SU-DHL-6 (cell line): ENCODE measurements at regions not wholly inside any gene's neighbourhood (a gene's known extent, or its start where the extent isn't known, plus 50 kb on each side); places are given as distances from the start of the nearest gene placed in this dataset.

Source experiments
- H2AFZ ChIP-seq: fragments of 200-600 bp; sonication (generic); 2 replicates; pipeline ENCODE4 v1.6.1; 2014; ENCODE audit warnings: low read depth, mild to moderate bottlenecking, moderate library complexity, mixed read lengths, antibody characterized with exemption, low read length; ENCODE audit not compliant: severe bottlenecking
- H3F3A ChIP-seq: fragments of 200-600 bp; shearing (Covaris generic); 2 replicates; pipeline ENCODE4 v1.6.0; 2016; ENCODE audit warnings: antibody characterized with exemption, mild to moderate bottlenecking; ENCODE audit not compliant: insufficient read depth
- H3K27ac ChIP-seq: fragments of 200-600 bp; sonication (generic); 2 replicates; pipeline ENCODE4 v1.5.1; 2016; ENCODE audit warnings: low read depth, mild to moderate bottlenecking, low read length, moderate library complexity, mixed read lengths
- H3K27me3 ChIP-seq: fragments of 200-600 bp; sonication (generic), shearing (Covaris generic); 2 replicates; pipeline ENCODE4 v1.6.0; 2014; ENCODE audit warnings: mild to moderate bottlenecking, low read length
- H3K36me3 ChIP-seq: fragments of 200-600 bp; sonication (generic); 2 replicates; pipeline ENCODE4 v1.6.1; 2014; ENCODE audit warnings: mild to moderate bottlenecking, low read length, mixed read lengths
- H3K4me2 ChIP-seq: fragments of 300-600, 200-600 bp; shearing (Covaris generic), sonication (generic); 2 replicates; pipeline ENCODE4 v1.6.0; 2014; ENCODE audit warnings: low read length, low read depth, mild to moderate bottlenecking; ENCODE audit not compliant: poor library complexity, severe bottlenecking
- H3K4me3 ChIP-seq: fragments of 200-600 bp; sonication (generic); 2 replicates; pipeline ENCODE4 v1.5.1; 2014; ENCODE audit warnings: antibody characterized with exemption, low read length, mild to moderate bottlenecking, mixed read lengths; ENCODE audit not compliant: insufficient read depth, poor library complexity, severe bottlenecking
- H3K79me2 ChIP-seq: fragments of 200-600 bp; sonication (generic); 2 replicates; pipeline ENCODE4 v1.6.1; 2014; ENCODE audit warnings: mild to moderate bottlenecking, low read length, moderate library complexity; ENCODE audit not compliant: insufficient read depth
- H3K9ac ChIP-seq: fragments of 200-600 bp; sonication (generic); 2 replicates; pipeline ENCODE4 v1.7.0; 2014; ENCODE audit warnings: mild to moderate bottlenecking, low read length
- H3K9me2 ChIP-seq: fragments of 200-600 bp; sonication (generic); replicated peaks from 2 replicates; pipeline ENCODE4 v1.6.1; 2014; ENCODE audit warnings: low read length; ENCODE audit not compliant: insufficient read depth
- H3K9me3 ChIP-seq: fragments of 200-600 bp; sonication (generic); 2 replicates; pipeline ENCODE4 v1.6.1; 2014; ENCODE audit warnings: low read length, mixed read lengths; ENCODE audit not compliant: insufficient read depth
- H4K20me1 ChIP-seq: fragments of 200-600 bp; sonication (generic); 2 replicates; pipeline ENCODE4 v1.6.1; 2014; ENCODE audit warnings: low read depth, mild to moderate bottlenecking, antibody characterized with exemption, low read length, moderate library complexity, mixed read lengths
- CTCF ChIP-seq: fragments of 200-600 bp; sonication (generic); IDR thresholded peaks from one replicate; pipeline ENCODE4 v1.5.1; 2017; ENCODE audit warnings: antibody characterized with exemption, mild to moderate bottlenecking, low read length, moderate library complexity; ENCODE audit not compliant: insufficient read depth, poor library complexity, severe bottlenecking
- EZH2phosphoT487 ChIP-seq: fragments of 200-600 bp; sonication (generic), shearing (Covaris generic); conservative IDR thresholded peaks from 2 replicates; pipeline ENCODE4 v1.6.1; 2018; ENCODE audit warnings: mild to moderate bottlenecking, antibody characterized with exemption, low read length, moderate library complexity, mixed read lengths

GRCh38 chr6:134730013-134730412 lies 219.9 kb downstream of the ALDH8A1 start:
- Histone ChIP-seq H3F3A (no peaks in the 10 kb centered on the region), H3K4me2 (no peak overlapping the region), H3K27ac (no peak overlapping the region), H3K27me3 (0 out of 2 replicates have a peak, but pooled peaks cover 5% of the 10 kb centered on the region), H3K9ac (no peak overlapping the region), H3K4me3 (no peak overlapping the region), H3K9me3 (no peaks in the 10 kb centered on the region), H2AFZ (no peak overlapping the region), H3K9me2 (no peaks in the 10 kb centered on the region), H3K36me3 (no peaks in the 10 kb centered on the region), H4K20me1 (no peaks in the 10 kb centered on the region), H3K79me2 (no peaks in the 10 kb centered on the region)
- no peak for TF ChIP-seq EZH2phosphoT487
- no peak for TF ChIP-seq CTCF

GRCh38 chr6:134729561-134729960 lies 220.3 kb downstream of the ALDH8A1 start:
- Histone ChIP-seq H2AFZ (no peak overlapping the region), H3K9me3 (no peaks in the 10 kb centered on the region), H3K36me3 (no peaks in the 10 kb centered on the region), H3K9ac (no peak overlapping the region), H3F3A (no peaks in the 10 kb centered on the region), H3K4me2 (no peak overlapping the region), H3K4me3 (no peak overlapping the region), H4K20me1 (no peaks in the 10 kb centered on the region), H3K79me2 (no peaks in the 10 kb centered on the region), H3K9me2 (no peaks in the 10 kb centered on the region), H3K27ac (no peak overlapping the region), H3K27me3 (0 out of 2 replicates have a peak, but pooled peaks cover 5% of the 10 kb centered on the region)
- TF ChIP-seq EZH2phosphoT487, result no peak
- no peak for TF ChIP-seq CTCF

GRCh38 chr6:134727081-134727480 lies 222.8 kb downstream of the ALDH8A1 start:
- Histone ChIP-seq H3K4me3 (no peak overlapping the region), H4K20me1 (no peaks in the 10 kb centered on the region), H2AFZ (no peak overlapping the region), H3K79me2 (no peaks in the 10 kb centered on the region), H3K27me3 (0 out of 2 replicates have a peak, but pooled peaks cover 5% of the 10 kb centered on the region), H3K27ac (no peak overlapping the region), H3K36me3 (no peaks in the 10 kb centered on the region), H3K9me3 (no peaks in the 10 kb centered on the region), H3K4me2 (no peak overlapping the region), H3F3A (no peaks in the 10 kb centered on the region), H3K9ac (no peak overlapping the region), H3K9me2 (no peaks in the 10 kb centered on the region)
- TF ChIP-seq EZH2phosphoT487 (no peak), CTCF (no peak)

GRCh38 chr6:134725590-134725989 lies 224.3 kb downstream of the ALDH8A1 start:
- no peaks in the 10 kb centered on the region for H3K79me2 ChIP-seq
- no peak overlapping the region for H3K4me3 ChIP-seq
- H4K20me1 ChIP-seq, result no peaks in the 10 kb centered on the region
- H3K9me3 ChIP-seq, result no peaks in the 10 kb centered on the region
- H3K27ac ChIP-seq, result no peak overlapping the region
- H3K36me3 ChIP-seq, result no peaks in the 10 kb centered on the region
- no peaks in the 10 kb centered on the region for H3K9me2 ChIP-seq
- no peaks in the 10 kb centered on the region for H3F3A ChIP-seq
- no peak overlapping the region for H3K9ac ChIP-seq
- TF ChIP-seq CTCF (no peak), EZH2phosphoT487 (no peak)
- no peak overlapping the region for H2AFZ ChIP-seq
- 0 out of 2 replicates have a peak, but pooled peaks cover 5% of the 10 kb centered on the region for H3K27me3 ChIP-seq
- no peak overlapping the region for H3K4me2 ChIP-seq
